ENCODE measurements at regions not wholly inside any gene's neighbourhood (a gene's known extent, or its start where the extent isn't known, plus 50 kb on each side); places are given as distances from the start of the nearest gene placed in this dataset.

- TF ChIP-seq CTCF (IDR thresholded peaks at IDR 0.05) (no peak), EZH2 (IDR thresholded peaks at IDR 0.05; ENCODE audit: borderline replicate concordance, insufficient read depth, low read depth, low read length, poor library complexity, severe bottlenecking) (no peak)
Observed at GRCh38 chr6:94260765-94261164, 841.4 kb upstream of the EPHA7 start.

Data from B cell (primary cell).